ENCODE measurements at regions not wholly inside any gene's neighbourhood (a gene's known extent, or its start where the extent isn't known, plus 50 kb on each side); places are given as distances from the start of the nearest gene placed in this dataset.
A peak's percentile ranks its signal among the peaks of the same experiment; 100 is the strongest.

DNA sequence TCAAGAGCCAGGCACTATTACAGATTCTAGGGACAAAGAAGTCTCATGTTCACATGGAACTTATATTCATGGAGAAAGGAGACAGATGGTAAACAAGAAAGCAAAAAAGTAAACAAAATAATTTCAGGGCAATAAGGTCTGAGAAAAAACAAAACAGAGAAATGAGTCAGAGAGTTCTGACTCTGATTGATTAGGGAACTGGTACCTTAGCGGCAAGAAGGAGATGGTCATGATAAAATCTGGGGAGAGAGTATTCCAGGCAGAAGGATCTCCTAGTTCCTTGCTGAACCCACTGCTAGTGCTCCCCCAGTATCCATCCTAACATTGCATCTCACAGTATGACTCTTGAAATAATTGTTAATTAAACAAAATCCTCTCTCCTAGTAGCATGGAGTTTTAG lies 161.8 kb upstream of the KLF7 start (continued):
- TF ChIP-seq TBL1XR1 (IDR thresholded peaks at IDR 0.05; ENCODE audit: low read depth, low read length): no peak
- TF ChIP-seq USF2 (IDR thresholded peaks at IDR 0.05; ENCODE audit: borderline replicate concordance, low read depth, low read length): no peak
- peak; percentile 85 for TF ChIP-seq NFIC (IDR thresholded peaks at IDR 0.05; ENCODE audit: low read depth, low read length)
- no peak for TF ChIP-seq PAX8 (IDR thresholded peaks at IDR 0.05)
- no peak for TF ChIP-seq SMAD5 (IDR thresholded peaks at IDR 0.05; ENCODE audit: low read depth)
- no peak for TF ChIP-seq SUPT20H (IDR thresholded peaks at IDR 0.05; ENCODE audit: borderline replicate concordance, control insufficient read depth, low read depth, low read length)
- TF ChIP-seq FOXK2 (IDR thresholded peaks at IDR 0.05): no peak
- TF ChIP-seq CREB1 (IDR thresholded peaks at IDR 0.05; ENCODE audit: low read depth): no peak
- no peak for TF ChIP-seq NR2F1 (conservative IDR thresholded peaks at IDR 0.05)
- TF ChIP-seq MTA2 (IDR thresholded peaks at IDR 0.05; ENCODE audit: low read depth): peak; percentile 42; the same call in 1 of the 2 replicates
- TF ChIP-seq, protein P1, sequence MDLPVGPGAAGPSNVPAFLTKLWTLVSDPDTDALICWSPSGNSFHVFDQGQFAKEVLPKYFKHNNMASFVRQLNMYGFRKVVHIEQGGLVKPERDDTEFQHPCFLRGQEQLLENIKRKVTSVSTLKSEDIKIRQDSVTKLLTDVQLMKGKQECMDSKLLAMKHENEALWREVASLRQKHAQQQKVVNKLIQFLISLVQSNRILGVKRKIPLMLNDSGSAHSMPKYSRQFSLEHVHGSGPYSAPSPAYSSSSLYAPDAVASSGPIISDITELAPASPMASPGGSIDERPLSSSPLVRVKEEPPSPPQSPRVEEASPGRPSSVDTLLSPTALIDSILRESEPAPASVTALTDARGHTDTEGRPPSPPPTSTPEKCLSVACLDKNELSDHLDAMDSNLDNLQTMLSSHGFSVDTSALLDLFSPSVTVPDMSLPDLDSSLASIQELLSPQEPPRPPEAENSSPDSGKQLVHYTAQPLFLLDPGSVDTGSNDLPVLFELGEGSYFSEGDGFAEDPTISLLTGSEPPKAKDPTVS (IDR thresholded peaks at IDR 0.05; ENCODE audit: low read depth, low read length): no peak
- no peak for TF ChIP-seq MYB (IDR thresholded peaks at IDR 0.05; ENCODE audit: borderline replicate concordance, low read depth, low read length)
- TF ChIP-seq REST (IDR thresholded peaks at IDR 0.05; ENCODE audit: low read depth, low read length): no peak
- TF ChIP-seq CBX5 (IDR thresholded peaks at IDR 0.05; ENCODE audit: low read depth): no peak
- no peak for TF ChIP-seq YBX1 (IDR thresholded peaks at IDR 0.05)
- TF ChIP-seq HCFC1 (IDR thresholded peaks at IDR 0.05; ENCODE audit: low read length): no peak
- no peak for TF ChIP-seq NFXL1 (IDR thresholded peaks at IDR 0.05; ENCODE audit: borderline replicate concordance)
- TF ChIP-seq PAX5 (IDR thresholded peaks at IDR 0.05; ENCODE audit: borderline replicate concordance, low read depth, low read length): no peak
- no peak for TF ChIP-seq TARDBP (IDR thresholded peaks at IDR 0.05; ENCODE audit: borderline replicate concordance)
- no peak for TF ChIP-seq NR2C1 (IDR thresholded peaks at IDR 0.05)
- no peak for TF ChIP-seq POLR2AphosphoS5 (IDR thresholded peaks at IDR 0.05; ENCODE audit: low read length)
- TF ChIP-seq TCF12 (IDR thresholded peaks at IDR 0.05; ENCODE audit: low read depth, low read length): no peak
- no peak for TF ChIP-seq CHD4 (IDR thresholded peaks at IDR 0.05)
- TF ChIP-seq RAD51 (IDR thresholded peaks at IDR 0.05): no peak
- TF ChIP-seq ZBTB33 (IDR thresholded peaks at IDR 0.05): no peak

Measured in GM12878 (cell line).